Mammary epithelial cell (primary cell): ENCODE measurements at regions not wholly inside any gene's neighbourhood (a gene's known extent, or its start where the extent isn't known, plus 50 kb on each side); places are given as distances from the start of the nearest gene placed in this dataset.

Source experiments
- EZH2 ChIP-seq: IDR thresholded peaks from 2 replicates; pipeline ENCODE4 v1.6.1; 2012; ENCODE audit warnings: low read length, inconsistent platforms, borderline replicate concordance
- TF ChIP-seq, protein P1 (sequence below), 2 donors: IDR thresholded peaks in 1 of 2; conservative IDR thresholded peaks in 1 of 2; 2 replicates each; pipeline ENCODE4 v1.5.1; 2011 to 2012; ENCODE audit warnings: inconsistent platforms in 2 of 2, low read length in 2 of 2, mild to moderate bottlenecking in 2 of 2, control low read depth in 1 of 2, low read depth in 1 of 2; ENCODE audit not compliant: insufficient read depth in 1 of 2; ENCODE audit errors: extremely low read depth in 1 of 2

DNA sequence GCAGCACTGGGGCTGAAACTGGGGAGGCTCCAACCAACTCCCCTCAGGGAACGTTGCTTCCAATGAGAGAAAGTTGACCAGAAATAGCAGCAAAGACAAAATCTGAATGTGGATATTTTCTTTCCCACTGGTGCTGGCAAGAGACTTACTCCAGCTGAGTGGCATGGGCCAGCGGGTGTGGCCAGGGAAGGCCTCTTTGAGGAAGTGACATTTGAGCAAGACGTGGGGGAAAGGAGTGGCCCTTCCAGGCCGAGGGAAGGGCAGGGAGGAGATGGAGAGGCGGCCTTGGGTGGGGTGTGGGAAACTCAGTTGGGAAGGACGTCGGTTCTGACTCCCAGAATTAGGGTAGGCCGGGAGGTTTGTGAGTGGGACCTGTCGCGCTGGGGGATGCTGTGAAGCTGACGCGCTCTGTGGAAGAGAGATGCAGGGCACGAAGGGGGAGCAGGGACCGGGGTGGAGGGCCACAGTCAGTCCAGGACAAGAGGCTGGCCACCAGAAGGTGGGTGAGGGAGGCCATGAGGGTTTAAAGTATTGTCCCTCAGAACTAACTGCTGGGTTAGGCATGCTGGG is 96.7 kb upstream of the IKZF1 start:
- TF ChIP-seq EZH2, result no peak
- TF ChIP-seq, protein P1, sequence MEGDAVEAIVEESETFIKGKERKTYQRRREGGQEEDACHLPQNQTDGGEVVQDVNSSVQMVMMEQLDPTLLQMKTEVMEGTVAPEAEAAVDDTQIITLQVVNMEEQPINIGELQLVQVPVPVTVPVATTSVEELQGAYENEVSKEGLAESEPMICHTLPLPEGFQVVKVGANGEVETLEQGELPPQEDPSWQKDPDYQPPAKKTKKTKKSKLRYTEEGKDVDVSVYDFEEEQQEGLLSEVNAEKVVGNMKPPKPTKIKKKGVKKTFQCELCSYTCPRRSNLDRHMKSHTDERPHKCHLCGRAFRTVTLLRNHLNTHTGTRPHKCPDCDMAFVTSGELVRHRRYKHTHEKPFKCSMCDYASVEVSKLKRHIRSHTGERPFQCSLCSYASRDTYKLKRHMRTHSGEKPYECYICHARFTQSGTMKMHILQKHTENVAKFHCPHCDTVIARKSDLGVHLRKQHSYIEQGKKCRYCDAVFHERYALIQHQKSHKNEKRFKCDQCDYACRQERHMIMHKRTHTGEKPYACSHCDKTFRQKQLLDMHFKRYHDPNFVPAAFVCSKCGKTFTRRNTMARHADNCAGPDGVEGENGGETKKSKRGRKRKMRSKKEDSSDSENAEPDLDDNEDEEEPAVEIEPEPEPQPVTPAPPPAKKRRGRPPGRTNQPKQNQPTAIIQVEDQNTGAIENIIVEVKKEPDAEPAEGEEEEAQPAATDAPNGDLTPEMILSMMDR (conservative IDR thresholded peaks at IDR 0.05 in 1 of 2, IDR thresholded peaks at IDR 0.05 in 1 of 2; ENCODE audit: extremely low read depth in 1 of 2, insufficient read depth in 1 of 2, low read depth in 1 of 2, low read length in 2 of 2), result no peak
